CD4-positive, alpha-beta T cell (primary cell): ENCODE measurements at regions not wholly inside any gene's neighbourhood (a gene's known extent, or its start where the extent isn't known, plus 50 kb on each side); places are given as distances from the start of the nearest gene placed in this dataset.

Source experiments
- ATAC-seq: fragments of 200-7000 bp; cut with Tn5 transposase; one replicate; pipeline ENCODE4 v1.10.0; 2022; ENCODE audit warnings: mild to moderate bottlenecking; ENCODE audit not compliant: poor library complexity
- CTCF ChIA-PET: fragments of 350-600 bp; sonication (Branson Sonifier 250); formaldehyde crosslinking; loops from one replicate; lab custom pipeline; 2021; ENCODE audit warnings: antibody characterized with exemption, inconsistent platforms; lab: Charles Lee
- POLR2A ChIA-PET: fragments of 350-600 bp; sonication (Branson Sonifier 250); formaldehyde crosslinking; loops from one replicate; lab custom pipeline; 2021; ENCODE audit warnings: antibody characterized with exemption, inconsistent platforms; lab: Charles Lee
- DNase-seq, 14 experiments: peaks; one replicate each; pipeline ENCODE4 v3.0.0-alpha.2; 2013 to 2020; ENCODE audit warnings: mixed read lengths in 2 of 14
- H3K27ac ChIP-seq, 2 donors: one replicate each; pipeline versions ENCODE4 v1.5.1 to v1.7.0; 2013; ENCODE audit warnings: low read length in 2 of 2, low read depth in 1 of 2, mild to moderate bottlenecking in 1 of 2
- H3K27me3 ChIP-seq, 2 experiments: 1 replicate in 1 of 2; 2 replicates in 1 of 2; pipeline versions ENCODE4 v1.6.1 to v1.7.0; 2013; ENCODE audit warnings: low read length in 2 of 2, control low read depth in 1 of 2, mild to moderate bottlenecking in 1 of 2, moderate library complexity in 1 of 2; ENCODE audit not compliant: insufficient read depth in 2 of 2, control insufficient read depth in 1 of 2
- H3K36me3 ChIP-seq: one replicate; pipeline ENCODE4 v1.6.1; 2013; ENCODE audit warnings: low read length, control low read depth; ENCODE audit not compliant: insufficient read depth
- H3K4me1 ChIP-seq: one replicate; pipeline ENCODE4 v1.6.1; 2013; ENCODE audit warnings: low read length, control low read depth; ENCODE audit not compliant: insufficient read depth
- H3K4me3 ChIP-seq: one replicate; pipeline ENCODE4 v1.5.1; 2013; ENCODE audit warnings: mild to moderate bottlenecking, low read length, moderate library complexity
- H3K9me3 ChIP-seq, 2 experiments: 1 replicate in 1 of 2; 2 replicates in 1 of 2; pipeline versions ENCODE4 v1.6.1 to v1.7.0; 2013; ENCODE audit warnings: low read length in 2 of 2, mild to moderate bottlenecking in 2 of 2, control low read depth in 1 of 2, moderate library complexity in 1 of 2; ENCODE audit not compliant: control insufficient read depth in 1 of 2, insufficient read depth in 1 of 2
- H3K27ac Mint-ChIP-seq: one replicate; pipeline ENCODE4 v1.8.0; 2020; ENCODE audit warnings: mixed read lengths
- H3K27me3 Mint-ChIP-seq: one replicate; pipeline ENCODE4 v1.8.0; 2021; ENCODE audit warnings: mixed read lengths
- H3K36me3 Mint-ChIP-seq: one replicate; pipeline ENCODE4 v1.8.0; 2021; ENCODE audit warnings: low read depth, mixed read lengths
- H3K4me1 Mint-ChIP-seq: one replicate; pipeline ENCODE4 v1.8.0; 2021; ENCODE audit warnings: low read depth, mixed read lengths
- H3K4me3 Mint-ChIP-seq: one replicate; pipeline ENCODE4 v1.8.0; 2020; ENCODE audit warnings: mild to moderate bottlenecking, mixed read lengths
- H3K9me3 Mint-ChIP-seq: one replicate; pipeline ENCODE4 v1.8.0; 2020; ENCODE audit warnings: mixed read lengths
- CTCF ChIP-seq: fragments of 200-600 bp; IDR thresholded peaks from one replicate; pipeline ENCODE4 v1.8.0; 2022; ENCODE audit warnings: antibody characterized with exemption, mild to moderate bottlenecking
- intact Hi-C, 2 experiments: fragments of 100-400 bp; cut with DNase I in 1 of 2; cut with micrococcal nuclease in 1 of 2; formaldehyde crosslinking; loops; one replicate each; pipeline versions ENCODE4 v1.15.1 to v1.9.0; 2023 to 2025; cut with DNase I, micrococcal nuclease

GRCh38 chr15:31448635-31448979 is 122.0 kb downstream of the KLF13 start:
- Histone ChIP-seq H3K27ac (no peak overlapping the region), H3K4me1 (peaks cover 14% of the 10 kb centered on the region), H3K4me3 (no peak overlapping the region), H3K36me3 (no peaks in the 10 kb centered on the region), H3K27me3 (no peaks in the 10 kb centered on the region), H3K9me3 (no peaks in the 10 kb centered on the region)
- Mint-ChIP-seq H3K27me3 (no peaks in the 10 kb centered on the region), H3K4me1 (peaks cover 9% of the 10 kb centered on the region), H3K27ac (no peak overlapping the region), H3K36me3 (no peaks in the 10 kb centered on the region), H3K4me3 (no peak overlapping the region), H3K9me3 (no peaks in the 10 kb centered on the region)
- intact Hi-C loops, result no loop called here
- no peak for TF ChIP-seq CTCF
- DNase-seq, result no peak
- CTCF ChIA-PET, result no interaction called here
- POLR2A ChIA-PET, result interaction anchor here (0.7 kb wide), 2 partner anchors 8 to 14 kb away, joined by 3 to 4 read pairs; no protein-coding TSS in a partner anchor
- ATAC-seq, result no peak

GRCh38 chr15:31452595-31453557 is 126.2 kb downstream of the KLF13 start:
- TF ChIP-seq CTCF, result no peak
- DNase-seq (no peak), ATAC-seq (no peak)
- Mint-ChIP-seq H3K36me3 (peaks cover 5% of the 10 kb centered on the region), H3K27me3 (no peaks in the 10 kb centered on the region), H3K4me1 (peaks cover 15% of the 10 kb centered on the region), H3K9me3 (peaks cover 8% of the 10 kb centered on the region), H3K4me3 (no peak overlapping the region), H3K27ac (no peak overlapping the region)
- H3K9me3 ChIP-seq, result peaks cover 0 to 6% of the 10 kb centered on the region in 2 experiments
- no peaks in the 10 kb centered on the region for H3K27me3 ChIP-seq
- H3K36me3 ChIP-seq, result no peaks in the 10 kb centered on the region
- ChIA-PET POLR2A (no interaction called here), CTCF (no interaction called here)
- H3K4me3 ChIP-seq, result no peak overlapping the region
- H3K27ac ChIP-seq, result no peak overlapping the region
- intact Hi-C loops, result no loop called here
- peaks cover 8% of the 10 kb centered on the region for H3K4me1 ChIP-seq

GRCh38 chr15:31453558-31454318 is 127.1 kb downstream of the KLF13 start:
- H3K27me3 Mint-ChIP-seq, result no peaks in the 10 kb centered on the region
- peaks cover 8% of the 10 kb centered on the region for H3K9me3 Mint-ChIP-seq
- intact Hi-C loops, result no loop called here
- no peak for TF ChIP-seq CTCF
- POLR2A ChIA-PET, result interaction anchor here (0.9 to 1.6 kb wide), 2 partner anchors 19 to 128 kb away, joined by 5 to 6 read pairs; partner anchors contain the start of gene KLF13
- Histone ChIP-seq H3K9me3 (peaks cover 0 to 6% of the 10 kb centered on the region in 2 experiments), H3K27ac (no peak overlapping the region), H3K27me3 (no peaks in the 10 kb centered on the region), H3K4me3 (no peak overlapping the region), H3K36me3 (no peaks in the 10 kb centered on the region), H3K4me1 (peaks cover 7% of the 10 kb centered on the region)
- DNase-seq (no peak), ATAC-seq (no peak)
- H3K4me1 Mint-ChIP-seq, result peaks cover 12% of the 10 kb centered on the region
- no peak overlapping the region for H3K27ac Mint-ChIP-seq
- peaks cover 5% of the 10 kb centered on the region for H3K36me3 Mint-ChIP-seq
- CTCF ChIA-PET, result no interaction called here
- H3K4me3 Mint-ChIP-seq, result no peak overlapping the region
